Neuronal stem cell (in vitro differentiated cells): ENCODE measurements at regions not wholly inside any gene's neighbourhood (a gene's known extent, or its start where the extent isn't known, plus 50 kb on each side); places are given as distances from the start of the nearest gene placed in this dataset.
"Not testable (repeated sequence)": the region's sequence is repeated elsewhere in the genome, so short reads cannot be mapped to it uniquely, and the experiment has no call there.

Experiments
- DNase-seq: peaks from one replicate; pipeline ENCODE4 v3.0.0-alpha.2; 2013; ENCODE audit warnings: low spot score
- H2AFZ ChIP-seq: one replicate; pipeline ENCODE4 v1.6.1; 2013; ENCODE audit warnings: mild to moderate bottlenecking, low read length, inconsistent platforms
- H2AK5ac ChIP-seq: 2 replicates; pipeline ENCODE4 v1.6.1; 2013; ENCODE audit warnings: low read depth, mild to moderate bottlenecking, inconsistent platforms, low read length, moderate library complexity, mixed read lengths
- H2BK120ac ChIP-seq: 2 replicates; pipeline ENCODE4 v1.6.1; 2013; ENCODE audit warnings: low read depth, mild to moderate bottlenecking, inconsistent platforms, low read length, moderate library complexity, mixed read lengths
- H2BK12ac ChIP-seq: one replicate; pipeline ENCODE4 v1.6.1; 2013; ENCODE audit warnings: low read length, inconsistent platforms
- H2BK15ac ChIP-seq: 2 replicates; pipeline ENCODE4 v1.6.1; 2013; ENCODE audit warnings: mild to moderate bottlenecking, low read length, inconsistent platforms, mixed read lengths
- H2BK5ac ChIP-seq: one replicate; pipeline ENCODE4 v1.6.1; 2013; ENCODE audit warnings: inconsistent platforms, mild to moderate bottlenecking, low read length, moderate library complexity
- H3K14ac ChIP-seq: one replicate; pipeline ENCODE4 v1.6.1; 2013; ENCODE audit warnings: low read length, inconsistent platforms
- H3K18ac ChIP-seq: 2 replicates; pipeline ENCODE4 v1.6.1; 2013; ENCODE audit warnings: low read length, inconsistent platforms
- H3K23ac ChIP-seq: 2 replicates; pipeline ENCODE4 v1.6.1; 2013; ENCODE audit warnings: low read depth, mild to moderate bottlenecking, mixed read lengths, low read length, inconsistent platforms; ENCODE audit not compliant: poor library complexity
- H3K27ac ChIP-seq: replicated peaks from 3 replicates; pipeline ENCODE4 v1.5.1; 2013; ENCODE audit warnings: low read length, inconsistent platforms
- H3K27me3 ChIP-seq, 3 experiments: 2 replicates each; pipeline ENCODE4 v1.6.1; 2013; ENCODE audit warnings: low read length in 3 of 3, mild to moderate bottlenecking in 2 of 3, inconsistent platforms in 1 of 3, low read depth in 1 of 3, mixed read lengths in 1 of 3, moderate library complexity in 1 of 3; ENCODE audit not compliant: control insufficient read depth in 3 of 3, insufficient read depth in 3 of 3
- H3K36me3 ChIP-seq, 2 donors: replicated peaks in 1 of 2; 2 replicates each; pipeline ENCODE4 v1.6.1; 2013; ENCODE audit warnings: low read length in 2 of 2; ENCODE audit not compliant: control insufficient read depth in 2 of 2, insufficient read depth in 2 of 2
- H3K4ac ChIP-seq: 2 replicates; pipeline ENCODE4 v1.6.1; 2013; ENCODE audit warnings: inconsistent platforms, mild to moderate bottlenecking, low read length, moderate library complexity
- H3K4me1 ChIP-seq, 2 donors: 1 replicate in 1 of 2; 2 replicates in 1 of 2; pipeline ENCODE4 v1.6.1; 2013; ENCODE audit warnings: low read length in 2 of 2, low read depth in 1 of 2; ENCODE audit not compliant: control insufficient read depth in 2 of 2, insufficient read depth in 1 of 2
- H3K4me2 ChIP-seq: one replicate; pipeline ENCODE4 v1.6.1; 2013; ENCODE audit warnings: mild to moderate bottlenecking, low read length, inconsistent platforms; ENCODE audit not compliant: insufficient read depth, poor library complexity, severe bottlenecking
- H3K4me3 ChIP-seq, 2 donors: 2 replicates each; pipeline ENCODE4 v1.5.1; 2013; ENCODE audit warnings: low read length in 2 of 2, mild to moderate bottlenecking in 2 of 2, inconsistent platforms in 1 of 2, moderate library complexity in 1 of 2
- H3K79me1 ChIP-seq: one replicate; pipeline ENCODE4 v1.6.1; 2013; ENCODE audit warnings: low read depth, mild to moderate bottlenecking, inconsistent platforms, low read length, moderate library complexity
- H3K9ac ChIP-seq: one replicate; pipeline ENCODE4 v1.6.1; 2013; ENCODE audit warnings: mild to moderate bottlenecking, low read depth, low read length, inconsistent platforms; ENCODE audit not compliant: poor library complexity
- H3K9me3 ChIP-seq, 2 donors: replicated peaks in 1 of 2; 2 replicates each; pipeline versions ENCODE3 to v1.6.1; 2013; ENCODE audit warnings: low read length in 2 of 2, mild to moderate bottlenecking in 2 of 2, inconsistent platforms in 1 of 2, low read depth in 1 of 2, mixed read lengths in 1 of 2, moderate library complexity in 1 of 2; ENCODE audit not compliant: control insufficient read depth in 2 of 2, insufficient read depth in 1 of 2
- H4K8ac ChIP-seq: one replicate; pipeline ENCODE4 v1.6.1; 2013; ENCODE audit warnings: low read depth, mild to moderate bottlenecking, inconsistent platforms, low read length, moderate library complexity
- H4K91ac ChIP-seq: one replicate; pipeline ENCODE4 v1.6.1; 2013; ENCODE audit warnings: low read length, low read depth, mild to moderate bottlenecking, inconsistent platforms; ENCODE audit not compliant: poor library complexity
- WGBS, 2 donors: extraction: QIAGEN DNeasy Blood & Tissue Kit; methylation state at CpG; one replicate each; pipeline ENCODE4 v1.1.7; 2013; ENCODE audit warnings: missing lambda C conversion rate in 2 of 2, mixed read lengths in 1 of 2; ENCODE audit not compliant: insufficient read length in 2 of 2, insufficient replicate concordance in 1 of 2; ENCODE audit errors: extremely low coverage in 2 of 2; 5-methylcytosine and 5-hydroxymethylcytosine counted together

- Histone ChIP-seq H3K9me3 (no peaks in the 10 kb centered on the region), H3K23ac (no peak overlapping the region), H2AFZ (no peak overlapping the region), H4K91ac (no peak overlapping the region), H3K79me1 (no peaks in the 10 kb centered on the region), H3K14ac (no peak overlapping the region), H3K4ac (no peak overlapping the region), H3K4me2 (no peak overlapping the region), H2BK5ac (no peak overlapping the region), H3K4me1 (peaks cover 0 to 2% of the 10 kb centered on the region in 2 donors), H3K36me3 (no peaks in the 10 kb centered on the region), H3K27ac (no peak overlapping the region), H4K8ac (no peak overlapping the region), H2AK5ac (no peak overlapping the region), H2BK15ac (no peak overlapping the region), H3K9ac (no peak overlapping the region), H2BK12ac (no peak overlapping the region), H3K4me3 (no peak overlapping the region), H3K27me3 (no peaks in the 10 kb centered on the region), H2BK120ac (no peak overlapping the region), H3K18ac (no peak overlapping the region)
- no peak for DNase-seq
- no CpG with 5 or more reads among the region's 1 CpG for WGBS, 2 donors
Observed at GRCh38 chr1:189706594-189706993, 771.1 kb downstream of the BRINP3 start.

- H3K36me3 ChIP-seq, result no peaks in the 10 kb centered on the region
- H3K9me3 ChIP-seq, result no peaks in the 10 kb centered on the region
- no peak overlapping the region for H2BK5ac ChIP-seq
- H3K4me2 ChIP-seq, result no peak overlapping the region
- no peak overlapping the region for H3K27ac ChIP-seq
- DNase-seq, result no peak
- no CpG with 5 or more reads among the region's 3 CpGs for WGBS, 2 donors
- peaks cover 0 to 2% of the 10 kb centered on the region in 2 donors for H3K4me1 ChIP-seq
- H3K27me3 ChIP-seq, result no peaks in the 10 kb centered on the region
- no peak overlapping the region for H2AK5ac ChIP-seq
- H3K23ac ChIP-seq, result no peak overlapping the region
- no peak overlapping the region for H4K91ac ChIP-seq
- H3K4me3 ChIP-seq, result no peak overlapping the region
- no peak overlapping the region for H2BK15ac ChIP-seq
- H4K8ac ChIP-seq, result no peak overlapping the region
- H3K79me1 ChIP-seq, result no peaks in the 10 kb centered on the region
- no peak overlapping the region for H3K14ac ChIP-seq
- H3K4ac ChIP-seq, result no peak overlapping the region
- H2BK12ac ChIP-seq, result no peak overlapping the region
- no peak overlapping the region for H2AFZ ChIP-seq
- no peak overlapping the region for H2BK120ac ChIP-seq
- peak overlapping the region; percentile 32 for H3K18ac ChIP-seq
- H3K9ac ChIP-seq, result no peak overlapping the region
Observed at GRCh38 chr1:189708674-189709073, 769.0 kb downstream of the BRINP3 start.

- no CpG with 5 or more reads among the region's 38 CpGs for WGBS, 2 donors
- H3K27me3 ChIP-seq, H4K8ac ChIP-seq, H3K36me3 ChIP-seq, H3K27ac ChIP-seq, H3K23ac ChIP-seq, H3K9ac ChIP-seq, H3K18ac ChIP-seq, H3K9me3 ChIP-seq, H3K14ac ChIP-seq, H2BK120ac ChIP-seq, H2BK5ac ChIP-seq, H3K4me1 ChIP-seq, H2BK12ac ChIP-seq, H4K91ac ChIP-seq, H2AK5ac ChIP-seq, H3K79me1 ChIP-seq, H2BK15ac ChIP-seq, H3K4me3 ChIP-seq, H2AFZ ChIP-seq, DNase-seq, H3K4me2 ChIP-seq, H3K4ac ChIP-seq: not testable (repeated sequence)
Observed at GRCh38 chr1:189718147-189718795, 759.4 kb downstream of the BRINP3 start.

GRCh38 chr1:189726806-189727205 is 750.9 kb downstream of the BRINP3 start:
- H3K4ac ChIP-seq, result no peak overlapping the region
- H3K36me3 ChIP-seq, result no peaks in the 10 kb centered on the region

More at GRCh38 chr1:189726806-189727205, 750.9 kb downstream of the BRINP3 start:
- Histone ChIP-seq H3K27me3 (no peaks in the 10 kb centered on the region), H3K4me3 (no peak overlapping the region), H3K14ac (no peak overlapping the region), H2AFZ (no peak overlapping the region), H3K79me1 (no peaks in the 10 kb centered on the region), H2BK15ac (no peak overlapping the region), H3K23ac (no peak overlapping the region), H2BK120ac (no peak overlapping the region), H3K9ac (no peak overlapping the region), H4K91ac (no peak overlapping the region), H2AK5ac (no peak overlapping the region), H3K9me3 (no peaks in the 10 kb centered on the region), H3K27ac (no peak overlapping the region), H3K18ac (no peak overlapping the region), H3K4me2 (no peak overlapping the region), H2BK5ac (no peak overlapping the region), H3K4me1 (no peaks in the 10 kb centered on the region), H4K8ac (no peak overlapping the region), H2BK12ac (no peak overlapping the region)
- DNase-seq, result no peak
- no CpG with 5 or more reads among the region's 4 CpGs for WGBS, 2 donors
